Fibroblast of the aortic adventitia (primary cell): ENCODE measurements at regions not wholly inside any gene's neighbourhood (a gene's known extent, or its start where the extent isn't known, plus 50 kb on each side); places are given as distances from the start of the nearest gene placed in this dataset.
"Not testable (repeated sequence)": the region's sequence is repeated elsewhere in the genome, so short reads cannot be mapped to it uniquely, and the experiment has no call there.

Experiments used
- DNase-seq: peaks from one replicate; pipeline ENCODE4 v3.0.0-alpha.2; 2010; ENCODE audit warnings: low read depth
- H3K4me3 ChIP-seq: 2 replicates; pipeline ENCODE4 v1.5.1; 2011; ENCODE audit warnings: low read depth, mild to moderate bottlenecking, control low read depth, low read length, moderate library complexity
- TF ChIP-seq, protein P1 (sequence below): IDR thresholded peaks from 2 replicates; pipeline ENCODE4 v1.5.1; 2011; ENCODE audit warnings: mild to moderate bottlenecking, low read length, control low read depth, inconsistent platforms; ENCODE audit not compliant: insufficient read depth

DNA sequence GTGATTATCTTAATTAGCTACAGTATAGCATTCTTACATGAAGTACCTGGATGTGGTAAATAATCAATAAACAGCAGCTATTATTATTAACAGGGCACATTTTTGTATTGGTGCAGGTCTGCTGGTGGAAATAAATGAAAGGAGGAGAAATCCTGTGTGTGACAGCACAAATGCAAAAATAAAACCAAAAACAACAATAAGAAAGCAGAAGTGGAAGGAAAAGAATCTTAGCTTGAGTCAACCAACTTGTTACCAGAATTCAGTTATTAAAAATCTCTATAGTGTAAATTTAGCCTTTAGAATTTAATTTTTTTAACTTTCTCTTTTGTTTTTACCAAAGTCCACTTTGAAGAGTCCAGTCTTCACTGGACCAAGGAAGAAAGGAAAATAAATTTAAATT lies 63.1 kb upstream of the LSM6 start:
- no peak overlapping the region for H3K4me3 ChIP-seq
- TF ChIP-seq, protein P1, sequence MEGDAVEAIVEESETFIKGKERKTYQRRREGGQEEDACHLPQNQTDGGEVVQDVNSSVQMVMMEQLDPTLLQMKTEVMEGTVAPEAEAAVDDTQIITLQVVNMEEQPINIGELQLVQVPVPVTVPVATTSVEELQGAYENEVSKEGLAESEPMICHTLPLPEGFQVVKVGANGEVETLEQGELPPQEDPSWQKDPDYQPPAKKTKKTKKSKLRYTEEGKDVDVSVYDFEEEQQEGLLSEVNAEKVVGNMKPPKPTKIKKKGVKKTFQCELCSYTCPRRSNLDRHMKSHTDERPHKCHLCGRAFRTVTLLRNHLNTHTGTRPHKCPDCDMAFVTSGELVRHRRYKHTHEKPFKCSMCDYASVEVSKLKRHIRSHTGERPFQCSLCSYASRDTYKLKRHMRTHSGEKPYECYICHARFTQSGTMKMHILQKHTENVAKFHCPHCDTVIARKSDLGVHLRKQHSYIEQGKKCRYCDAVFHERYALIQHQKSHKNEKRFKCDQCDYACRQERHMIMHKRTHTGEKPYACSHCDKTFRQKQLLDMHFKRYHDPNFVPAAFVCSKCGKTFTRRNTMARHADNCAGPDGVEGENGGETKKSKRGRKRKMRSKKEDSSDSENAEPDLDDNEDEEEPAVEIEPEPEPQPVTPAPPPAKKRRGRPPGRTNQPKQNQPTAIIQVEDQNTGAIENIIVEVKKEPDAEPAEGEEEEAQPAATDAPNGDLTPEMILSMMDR, result no peak
- DNase-seq, result no peak

DNA sequence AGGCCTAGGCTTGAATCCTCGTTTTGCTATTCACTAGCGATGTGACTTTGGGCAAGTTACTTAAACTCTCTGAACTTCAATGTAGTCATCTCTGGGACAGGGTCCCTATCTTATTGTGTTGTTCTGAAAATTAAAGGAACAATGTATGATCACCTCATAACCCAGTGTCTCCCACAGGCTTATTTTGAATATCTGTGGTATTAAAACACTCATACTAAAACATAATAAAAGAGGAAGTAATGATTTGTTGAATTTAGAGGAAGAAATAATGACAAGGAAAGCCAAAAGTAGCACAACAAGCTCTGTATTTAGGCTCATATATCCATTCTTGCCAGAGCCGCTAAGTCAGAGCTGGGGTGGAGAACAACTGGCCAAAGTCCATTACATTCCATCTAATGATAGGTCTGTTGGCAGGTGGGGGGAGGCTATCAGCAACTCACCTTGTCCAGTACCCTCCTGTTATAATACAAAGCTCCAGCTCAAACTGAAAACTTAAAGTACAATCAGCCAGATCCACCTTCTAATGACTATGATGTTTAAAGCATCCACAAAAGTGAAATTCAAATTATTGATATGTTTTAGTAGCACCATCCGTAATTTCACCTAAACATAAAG lies 64.5 kb upstream of the LSM6 start:
- H3K4me3 ChIP-seq, result no peak overlapping the region
- DNase-seq, result no peak
- TF ChIP-seq, protein P1, result no peak

DNA sequence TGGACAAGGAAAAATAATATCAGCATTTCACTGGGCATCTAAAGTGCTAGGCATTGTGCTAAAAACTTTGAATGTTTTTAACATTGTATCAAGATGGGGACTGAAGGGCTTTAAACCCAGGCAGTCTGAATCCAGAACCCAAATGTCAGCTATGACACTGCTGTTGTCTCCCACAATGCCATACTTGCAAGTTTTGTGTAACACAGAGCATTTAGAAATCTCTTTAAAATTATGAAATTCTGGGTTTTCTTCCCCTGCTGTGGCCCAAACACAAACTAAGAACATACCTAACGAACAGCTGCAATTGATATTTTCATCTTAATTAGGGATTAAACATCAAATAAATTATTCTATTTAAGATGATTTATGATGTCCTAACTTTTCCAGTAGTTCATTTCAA lies 66.8 kb upstream of the LSM6 start:
- DNase-seq, result no peak
- no peak overlapping the region for H3K4me3 ChIP-seq
- TF ChIP-seq, protein P1, result no peak

DNA sequence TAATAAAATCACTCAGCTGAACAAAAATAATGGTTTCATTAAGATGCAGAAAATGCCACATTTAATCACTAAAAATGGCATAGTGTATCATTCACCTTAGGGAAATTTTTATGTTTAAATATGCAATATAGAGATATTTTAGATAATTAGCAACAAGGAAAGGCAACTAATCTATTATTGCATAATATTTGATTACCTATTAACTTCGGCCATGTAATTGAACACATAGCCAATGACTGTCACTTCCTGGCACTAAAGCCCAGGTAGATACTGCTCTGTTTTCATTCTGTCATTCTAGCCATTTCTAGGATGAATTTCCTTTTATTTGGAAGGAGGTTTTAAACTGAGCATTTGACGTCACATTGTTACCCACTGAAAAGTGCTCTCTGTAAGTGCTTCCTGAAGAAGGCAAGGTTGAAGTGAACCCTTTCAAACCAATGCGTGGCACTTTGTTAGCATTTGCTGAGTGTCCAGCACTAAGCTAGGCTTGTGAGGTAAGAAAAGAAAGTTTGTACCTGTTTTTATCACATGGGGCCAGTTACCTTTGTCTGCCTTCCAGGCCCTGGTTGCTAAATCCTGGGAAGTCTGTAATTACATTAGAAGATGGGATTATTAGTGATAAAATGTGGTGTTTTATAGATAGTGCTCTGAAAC lies 67.8 kb upstream of the LSM6 start:
- no peak overlapping the region for H3K4me3 ChIP-seq
- TF ChIP-seq, protein P1, result no peak
- DNase-seq, result no peak

DNA sequence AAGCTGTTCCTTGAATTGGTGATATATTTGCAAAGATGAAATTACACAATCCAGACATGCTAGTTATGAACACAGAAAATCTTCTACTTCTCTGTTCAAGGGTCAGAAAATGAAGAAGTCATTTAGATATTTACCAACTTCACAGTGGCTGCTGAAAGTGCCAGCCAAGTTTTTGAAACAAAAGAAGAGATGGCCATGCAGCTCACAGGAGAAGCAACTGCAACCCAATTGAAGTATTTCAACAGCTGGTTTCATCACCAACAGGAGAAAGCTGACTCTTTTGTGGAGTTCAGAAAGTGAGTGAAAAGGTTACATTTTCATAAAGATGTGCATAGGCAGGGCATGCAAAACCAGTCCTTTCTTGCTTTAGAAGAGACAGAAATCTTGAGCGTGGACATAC lies 70.1 kb upstream of the LSM6 start:
- DNase-seq, result no peak
- TF ChIP-seq, protein P1, result no peak
- H3K4me3 ChIP-seq, result no peak overlapping the region

DNA sequence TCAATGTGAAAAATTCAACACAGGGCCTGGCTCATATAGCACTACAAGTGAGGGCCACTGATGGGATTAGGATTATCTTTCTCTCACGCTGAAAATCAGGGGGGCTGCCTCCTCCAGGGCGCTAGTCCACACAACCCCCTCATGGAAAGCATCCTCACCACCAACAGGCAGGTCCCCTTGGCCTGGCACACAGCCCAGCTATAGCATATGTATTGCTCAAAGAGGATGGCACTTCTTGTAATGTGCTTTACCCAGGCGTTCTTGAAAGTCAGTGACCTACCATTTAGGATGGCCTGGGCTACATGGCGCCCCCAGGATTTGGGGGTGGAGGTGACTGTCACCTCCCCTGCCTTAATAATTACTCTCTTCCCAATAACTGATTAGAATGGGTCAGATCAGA lies 71.0 kb upstream of the LSM6 start:
- DNase-seq, result no peak
- TF ChIP-seq, protein P1, result no peak
- no peak overlapping the region for H3K4me3 ChIP-seq

DNA sequence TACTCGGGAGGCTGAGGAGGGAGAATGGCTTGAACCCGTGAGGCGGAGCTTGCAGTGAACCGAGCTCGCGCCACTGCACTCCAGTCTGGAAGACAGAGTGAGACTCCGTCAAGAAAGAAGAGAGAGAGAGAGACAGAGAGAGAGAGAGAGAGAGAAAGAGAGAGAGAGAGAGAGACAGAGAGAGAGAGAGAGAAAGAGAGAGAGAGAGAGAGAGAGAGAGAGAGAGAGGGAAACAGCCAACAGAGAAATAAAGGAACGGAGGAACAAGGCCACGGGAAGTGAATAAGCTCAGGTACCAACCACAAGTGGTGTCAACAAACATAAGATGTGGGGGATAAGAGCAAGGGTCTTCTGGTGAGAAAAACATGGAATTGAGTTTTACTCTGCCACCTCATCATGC lies 71.5 kb upstream of the LSM6 start:
- not testable (repeated sequence) for H3K4me3 ChIP-seq, DNase-seq
